Psoas muscle (tissue), 7 donors: ENCODE measurements at regions not wholly inside any gene's neighbourhood (a gene's known extent, or its start where the extent isn't known, plus 50 kb on each side); places are given as distances from the start of the nearest gene placed in this dataset.

Experiments
- ATAC-seq, 4 donors: fragments of 200-7000 bp; cut with Tn5 transposase; one replicate each; pipeline ENCODE4 v1.9.1; 2020; ENCODE audit warnings: moderate library complexity in 3 of 4, mild to moderate bottlenecking in 2 of 4
- DNase-seq, 2 donors: peaks; one replicate each; pipeline ENCODE4 v3.0.0-alpha.2; 2020
- H3K27ac ChIP-seq: fragments of 200-600 bp; one replicate; pipeline ENCODE4 v1.8.0; 2022
- H3K27me3 ChIP-seq, 3 donors: fragments of 200-600 bp in 1 of 3; one replicate each; pipeline versions ENCODE4 v1.6.1 to v1.8.0; 2013 to 2022; ENCODE audit warnings: low read length in 2 of 3, mild to moderate bottlenecking in 2 of 3, moderate library complexity in 1 of 3; ENCODE audit not compliant: insufficient read depth in 3 of 3
- H3K36me3 ChIP-seq, 2 donors: fragments of 200-600 bp in 1 of 2; one replicate each; pipeline versions ENCODE4 v1.6.1 to v1.8.0; 2013 to 2022; ENCODE audit warnings: low read depth in 1 of 2, mild to moderate bottlenecking in 1 of 2, moderate library complexity in 1 of 2; ENCODE audit not compliant: insufficient read depth in 1 of 2
- H3K4me1 ChIP-seq: fragments of 200-600 bp; one replicate; pipeline ENCODE4 v1.8.0; 2022
- H3K4me3 ChIP-seq: fragments of 200-600 bp; one replicate; pipeline ENCODE4 v1.8.0; 2022; ENCODE audit warnings: mild to moderate bottlenecking
- H3K9me3 ChIP-seq: fragments of 200-600 bp; one replicate; pipeline ENCODE4 v1.8.0; 2022
- WGBS, 3 donors: extraction: QIAGEN DNeasy Blood & Tissue Kit; methylation state at CpG; one replicate each; pipeline versions ENCODE4 v1.1.6 to v1.1.7; 2013; 5-methylcytosine and 5-hydroxymethylcytosine counted together
- intact Hi-C, 2 donors: fragments of 100-400 bp; cut with DNase I; formaldehyde crosslinking; loops; one replicate each; pipeline versions ENCODE4 v1.11.0 to v1.14.2; 2022
- TF ChIP-seq, protein P1 (sequence below): fragments of 200-600 bp; IDR thresholded peaks from one replicate; pipeline ENCODE4 v1.8.0; 2022; ENCODE audit warnings: antibody characterized with exemption
- donor health status: healthy with polysubstance abuse.
- donor health status: DM: no; HTN: no; CAD: no; lungs with moderate emphysema.
- donor health status: Bipolar disorder and iron deficiency.
- donor health status: healthy.
- donor health status: DM: yes; HTN: yes; CAD: no.
- donor health status: DM: no; HTN: no; CAD: no.
- donor health status: DM: yes; HTN: yes; CAD: no.

GRCh38 chr21:19368944-19369343 lies 965.4 kb upstream of the TMPRSS15 start:
- Histone ChIP-seq H3K27ac (no peak overlapping the region), H3K36me3 (no peaks in the 10 kb centered on the region), H3K4me3 (no peak overlapping the region), H3K4me1 (no peaks in the 10 kb centered on the region), H3K27me3 (no peaks in the 10 kb centered on the region), H3K9me3 (no peaks in the 10 kb centered on the region)
- TF ChIP-seq, protein P1, sequence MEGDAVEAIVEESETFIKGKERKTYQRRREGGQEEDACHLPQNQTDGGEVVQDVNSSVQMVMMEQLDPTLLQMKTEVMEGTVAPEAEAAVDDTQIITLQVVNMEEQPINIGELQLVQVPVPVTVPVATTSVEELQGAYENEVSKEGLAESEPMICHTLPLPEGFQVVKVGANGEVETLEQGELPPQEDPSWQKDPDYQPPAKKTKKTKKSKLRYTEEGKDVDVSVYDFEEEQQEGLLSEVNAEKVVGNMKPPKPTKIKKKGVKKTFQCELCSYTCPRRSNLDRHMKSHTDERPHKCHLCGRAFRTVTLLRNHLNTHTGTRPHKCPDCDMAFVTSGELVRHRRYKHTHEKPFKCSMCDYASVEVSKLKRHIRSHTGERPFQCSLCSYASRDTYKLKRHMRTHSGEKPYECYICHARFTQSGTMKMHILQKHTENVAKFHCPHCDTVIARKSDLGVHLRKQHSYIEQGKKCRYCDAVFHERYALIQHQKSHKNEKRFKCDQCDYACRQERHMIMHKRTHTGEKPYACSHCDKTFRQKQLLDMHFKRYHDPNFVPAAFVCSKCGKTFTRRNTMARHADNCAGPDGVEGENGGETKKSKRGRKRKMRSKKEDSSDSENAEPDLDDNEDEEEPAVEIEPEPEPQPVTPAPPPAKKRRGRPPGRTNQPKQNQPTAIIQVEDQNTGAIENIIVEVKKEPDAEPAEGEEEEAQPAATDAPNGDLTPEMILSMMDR: no peak
- ATAC-seq: no peak
- DNase-seq: no peak
- intact Hi-C loops: no loop called here
- 23 to 41% (median 39%) methylated on average over 1 of the region's 1 CpG for WGBS, 3 donors

DNA sequence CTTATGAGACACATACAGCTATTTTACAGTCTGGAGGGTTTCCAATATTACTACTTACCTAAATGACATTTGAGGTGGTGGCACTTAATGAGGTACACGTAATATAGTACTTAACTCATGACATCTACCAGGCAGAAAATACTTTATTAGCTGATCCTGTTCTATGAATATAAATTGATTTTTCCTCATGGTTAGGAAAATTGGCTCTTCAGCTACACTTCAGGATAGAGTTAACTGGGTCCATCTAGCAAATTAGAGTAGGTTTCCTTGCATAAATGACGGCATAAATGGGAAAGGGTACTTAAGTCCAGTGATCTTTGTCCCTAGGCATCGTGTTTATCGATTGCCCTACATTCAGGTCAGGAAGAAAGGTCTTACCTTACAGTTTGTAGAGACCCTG lies 988.8 kb upstream of the TMPRSS15 start:
- TF ChIP-seq, protein P1: no peak
- WGBS, 3 donors: 61 to 80% (median 66%) methylated on average over 4 of the region's 4 CpGs
- intact Hi-C loops: no loop called here
- no peaks in the 10 kb centered on the region for H3K36me3 ChIP-seq
- H3K9me3 ChIP-seq: no peaks in the 10 kb centered on the region
- no peaks in the 10 kb centered on the region for H3K4me1 ChIP-seq
- DNase-seq (no peak), ATAC-seq (no peak)
- no peak overlapping the region for H3K27ac ChIP-seq
- H3K4me3 ChIP-seq: no peak overlapping the region
- no peaks in the 10 kb centered on the region for H3K27me3 ChIP-seq

DNA sequence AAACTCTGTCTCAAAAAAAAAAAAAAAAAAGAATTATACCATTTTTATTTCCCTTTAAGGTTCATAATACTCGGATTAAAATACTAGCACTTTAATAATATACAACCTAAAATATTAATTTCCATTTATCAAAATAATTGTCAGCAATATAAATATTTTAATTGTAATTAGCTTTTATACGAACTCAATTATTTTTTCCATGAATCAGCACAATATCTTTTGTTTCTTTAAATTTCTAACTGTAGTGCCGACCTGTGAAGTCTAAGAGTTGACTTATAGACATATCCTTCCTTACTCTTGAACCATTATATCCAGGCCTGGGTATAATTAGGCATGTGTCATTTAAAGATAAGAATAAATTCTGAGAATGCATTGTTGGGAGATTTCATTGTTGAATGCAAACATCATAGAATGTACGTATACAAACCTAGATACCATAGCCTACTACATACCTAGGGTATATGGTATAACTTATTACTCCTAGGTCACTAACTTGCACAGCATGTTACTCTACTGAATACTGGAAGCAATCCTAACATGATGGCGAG lies 996.7 kb upstream of the TMPRSS15 start:
- TF ChIP-seq, protein P1: no peak
- WGBS, 3 donors: 83 to 86% (median 84%) methylated on average over 5 of the region's 5 CpGs
- ATAC-seq (no peak), DNase-seq (no peak)
- Histone ChIP-seq H3K4me3 (no peak overlapping the region), H3K27me3 (no peaks in the 10 kb centered on the region), H3K27ac (no peak overlapping the region), H3K36me3 (no peaks in the 10 kb centered on the region), H3K4me1 (no peaks in the 10 kb centered on the region), H3K9me3 (no peaks in the 10 kb centered on the region)
- intact Hi-C loops: no loop called here

GRCh38 chr21:19402870-19403269 lies 999.3 kb upstream of the TMPRSS15 start:
- no peaks in the 10 kb centered on the region for H3K36me3 ChIP-seq
- no peaks in the 10 kb centered on the region for H3K27me3 ChIP-seq
- ATAC-seq (no peak), DNase-seq (no peak)
- H3K4me1 ChIP-seq: no peaks in the 10 kb centered on the region
- no peaks in the 10 kb centered on the region for H3K9me3 ChIP-seq
- intact Hi-C loops: no loop called here
- H3K27ac ChIP-seq: no peak overlapping the region
- H3K4me3 ChIP-seq: no peak overlapping the region
- TF ChIP-seq, protein P1: no peak

DNA sequence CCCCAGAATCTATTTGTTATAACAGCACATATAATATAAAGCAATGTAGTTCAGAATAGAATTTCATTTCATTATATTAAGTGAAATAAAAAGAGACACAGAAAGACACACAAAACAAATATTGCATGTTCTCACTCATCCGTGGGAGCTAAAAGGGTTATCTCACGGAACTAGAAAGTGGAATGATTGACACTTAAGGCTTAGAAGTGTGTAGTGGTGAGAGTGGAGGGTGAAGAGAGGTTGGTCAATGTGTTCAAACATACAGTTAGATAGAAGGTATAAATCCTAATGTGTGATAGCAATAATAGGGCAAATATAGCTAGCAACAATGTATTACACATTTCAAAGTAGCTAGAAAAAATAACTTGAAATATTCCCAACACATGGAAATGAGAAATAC lies 1001.7 kb upstream of the TMPRSS15 start:
- DNase-seq: no peak
- WGBS, 3 donors: 78 to 79% (median 79%) methylated on average over 2 of the region's 2 CpGs

More for the DNA sequence above, 1001.7 kb upstream of the TMPRSS15 start:
- TF ChIP-seq, protein P1: no peak
- ATAC-seq: no peak
- Histone ChIP-seq H3K27me3 (no peaks in the 10 kb centered on the region), H3K4me1 (no peaks in the 10 kb centered on the region), H3K27ac (no peak overlapping the region), H3K36me3 (no peaks in the 10 kb centered on the region), H3K9me3 (no peaks in the 10 kb centered on the region), H3K4me3 (no peak overlapping the region)
- intact Hi-C loops: no loop called here
